HG02973 (cell line): ENCODE measurements at regions not wholly inside any gene's neighbourhood (a gene's known extent, or its start where the extent isn't known, plus 50 kb on each side); places are given as distances from the start of the nearest gene placed in this dataset.

ENCODE experiments used
- ATAC-seq: cut with Tn5 transposase; IDR thresholded peaks from one replicate; pipeline ENCODE4 v1.9.1; 2021; ENCODE audit warnings: moderate library complexity; ENCODE audit not compliant: unreplicated experiment

DNA sequence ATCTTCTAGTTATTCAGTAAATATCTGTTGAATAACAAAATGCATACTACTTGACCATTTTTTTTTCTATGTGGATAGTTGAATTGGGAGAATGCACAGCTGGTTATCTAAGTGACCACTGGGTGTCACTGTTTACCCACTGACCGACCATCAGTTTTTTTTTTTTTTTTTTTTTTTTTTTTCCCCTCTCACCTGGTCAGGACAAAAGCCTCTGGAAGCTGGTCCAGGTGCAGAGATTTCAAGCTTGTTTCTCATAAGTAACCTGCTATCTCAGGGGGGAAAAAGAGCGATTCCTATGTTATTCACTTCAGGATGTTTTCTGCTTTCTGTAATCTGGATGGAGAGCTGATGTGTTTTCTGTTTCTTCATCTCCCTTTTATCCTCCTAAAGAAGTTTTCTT is 256.0 kb downstream of the DCDC2C start:
- ATAC-seq, result no peak

GRCh38 chr2:3960106-3960505 is 256.7 kb downstream of the DCDC2C start:
- ATAC-seq, result no peak

- ATAC-seq, result no peak
Observed at GRCh38 chr2:3962719-3963118, 259.3 kb downstream of the DCDC2C start.

DNA sequence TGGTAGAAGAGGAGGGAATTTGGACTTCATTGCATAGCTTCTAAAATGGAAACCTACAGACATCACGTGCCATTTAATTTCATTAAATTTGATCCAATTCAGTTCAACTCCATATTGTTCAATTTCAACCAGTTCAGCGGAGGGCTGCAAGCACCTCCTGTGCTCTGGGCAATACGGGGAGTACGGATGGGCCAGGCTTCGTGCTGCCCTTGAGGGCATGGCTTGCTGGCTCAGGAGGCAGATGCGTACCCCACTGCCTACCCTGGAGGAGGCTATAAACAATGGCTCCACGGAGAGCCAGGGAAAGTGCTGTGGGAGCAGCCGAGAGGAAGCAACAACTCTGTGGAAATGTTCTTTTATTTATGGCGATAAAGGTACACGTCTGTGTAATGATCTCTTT is 261.8 kb downstream of the DCDC2C start:
- ATAC-seq, result no peak

DNA sequence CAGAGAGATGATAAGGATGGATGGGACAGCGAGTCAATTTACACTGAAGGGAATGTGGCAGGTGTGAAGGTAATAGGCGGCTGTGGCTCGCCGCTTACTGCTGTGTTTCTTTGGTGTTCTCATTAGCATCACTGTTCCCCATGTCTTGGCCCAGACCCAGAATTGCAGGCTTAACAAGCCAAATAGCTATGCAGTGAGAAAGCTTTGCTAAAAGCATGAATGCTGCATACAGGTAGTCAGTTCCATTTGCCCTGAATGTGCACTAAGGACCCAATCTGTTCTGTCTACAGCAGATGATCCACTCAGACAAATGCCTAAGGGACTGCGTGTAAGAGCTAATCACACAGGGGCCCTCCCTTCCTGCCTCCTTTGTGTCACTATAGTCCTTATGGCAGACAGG is 262.6 kb downstream of the DCDC2C start:
- no peak for ATAC-seq

DNA sequence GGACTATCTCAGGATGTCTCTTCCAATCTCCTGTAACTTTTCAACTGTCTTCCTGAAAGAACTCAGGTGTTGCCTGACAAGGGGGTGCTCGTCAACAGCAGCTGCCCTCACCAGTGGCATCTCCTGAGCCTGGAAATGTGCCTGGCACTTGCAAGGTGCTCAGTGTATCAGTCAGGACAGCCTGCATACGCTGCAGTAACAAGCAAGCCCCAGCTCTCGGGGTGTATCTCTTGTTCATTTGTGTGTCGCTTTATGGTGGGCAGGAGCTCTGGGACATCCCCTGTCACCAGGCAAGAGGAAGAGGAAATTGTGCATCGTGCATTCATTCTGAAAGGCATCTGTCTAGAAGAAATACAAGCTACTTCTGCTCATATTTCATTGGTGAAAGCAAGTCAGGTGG is 263.1 kb downstream of the DCDC2C start:
- ATAC-seq, result no peak

DNA sequence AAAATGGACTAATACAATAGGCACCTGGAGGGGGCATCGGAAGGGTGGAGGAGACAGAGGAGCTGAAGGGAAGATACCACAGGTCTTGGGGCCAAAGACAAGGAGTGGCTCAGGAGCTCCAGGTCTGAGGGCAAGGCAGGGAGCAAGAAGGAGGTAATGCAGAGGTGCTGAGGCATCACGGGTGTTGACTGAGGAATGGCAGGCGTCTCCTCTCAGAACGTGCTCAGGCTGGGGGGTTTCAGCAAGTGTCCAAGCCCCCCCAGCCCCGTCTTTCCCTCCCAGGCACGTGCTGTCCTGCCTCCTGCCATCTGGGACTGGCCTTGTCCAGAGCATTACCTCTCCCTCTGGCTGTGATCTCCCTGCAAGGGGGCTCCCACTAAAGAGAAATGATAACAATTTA is 265.4 kb downstream of the DCDC2C start:
- ATAC-seq, result no peak

- no peak for ATAC-seq
Observed at GRCh38 chr2:3970791-3971651, 267.6 kb downstream of the DCDC2C start.

DNA sequence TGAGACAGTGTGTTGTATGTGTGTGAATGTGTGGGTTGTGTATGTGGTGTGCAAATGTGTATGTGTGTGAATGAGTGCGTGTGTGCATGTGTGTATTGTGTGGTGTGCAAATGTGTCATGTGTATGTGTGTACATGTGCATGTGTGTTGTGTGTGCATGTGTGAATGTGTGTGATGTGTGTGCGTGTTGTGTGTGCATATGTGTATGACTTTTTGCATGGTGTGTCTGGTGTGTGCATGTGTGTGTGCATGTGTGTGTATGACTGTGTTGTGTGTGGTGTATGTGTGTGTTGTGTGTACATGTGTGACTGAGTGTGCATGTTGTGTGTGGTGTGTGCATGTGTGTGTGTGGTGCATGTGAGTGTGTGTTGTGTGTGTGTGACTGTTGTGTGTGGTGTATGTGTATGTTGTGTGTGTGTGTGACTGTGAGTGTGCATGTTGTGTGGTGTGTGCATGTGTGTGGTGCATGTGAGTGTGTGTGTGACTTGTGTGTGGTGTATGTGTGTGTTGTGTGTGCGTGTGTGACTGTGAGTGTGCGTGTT is 268.3 kb downstream of the DCDC2C start:
- no peak for ATAC-seq

GRCh38 chr2:3972377-3972776 is 269.0 kb downstream of the DCDC2C start:
- ATAC-seq, result no peak

GRCh38 chr2:3974765-3975164 is 271.4 kb downstream of the DCDC2C start:
- ATAC-seq, result no peak

- no peak for ATAC-seq
Observed at GRCh38 chr2:3981446-3981987, 278.1 kb downstream of the DCDC2C start.

DNA sequence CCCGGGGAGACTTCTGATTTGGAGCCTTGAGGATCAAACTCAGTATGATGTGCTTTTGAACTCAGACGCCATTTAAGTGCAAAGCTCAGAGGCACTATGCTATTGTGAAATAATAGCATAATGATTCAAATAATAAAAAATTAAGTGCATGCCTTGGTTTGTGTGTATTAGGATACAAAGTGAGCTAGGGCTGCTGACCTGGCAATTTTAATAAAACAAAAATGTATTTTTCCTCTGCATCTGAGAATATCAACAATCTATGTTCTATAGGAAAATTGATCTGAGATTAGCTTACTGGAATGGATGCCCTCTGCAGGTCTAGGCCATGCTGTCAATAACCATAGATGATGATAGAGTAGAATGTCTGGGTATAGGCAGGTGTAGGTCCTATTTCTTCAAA is 278.8 kb downstream of the DCDC2C start:
- ATAC-seq, result no peak

- ATAC-seq, result no peak
Observed at GRCh38 chr2:3986063-3986462, 282.7 kb downstream of the DCDC2C start.

- ATAC-seq, result no peak
Observed at GRCh38 chr2:3986530-3987258, 283.3 kb downstream of the DCDC2C start.

DNA sequence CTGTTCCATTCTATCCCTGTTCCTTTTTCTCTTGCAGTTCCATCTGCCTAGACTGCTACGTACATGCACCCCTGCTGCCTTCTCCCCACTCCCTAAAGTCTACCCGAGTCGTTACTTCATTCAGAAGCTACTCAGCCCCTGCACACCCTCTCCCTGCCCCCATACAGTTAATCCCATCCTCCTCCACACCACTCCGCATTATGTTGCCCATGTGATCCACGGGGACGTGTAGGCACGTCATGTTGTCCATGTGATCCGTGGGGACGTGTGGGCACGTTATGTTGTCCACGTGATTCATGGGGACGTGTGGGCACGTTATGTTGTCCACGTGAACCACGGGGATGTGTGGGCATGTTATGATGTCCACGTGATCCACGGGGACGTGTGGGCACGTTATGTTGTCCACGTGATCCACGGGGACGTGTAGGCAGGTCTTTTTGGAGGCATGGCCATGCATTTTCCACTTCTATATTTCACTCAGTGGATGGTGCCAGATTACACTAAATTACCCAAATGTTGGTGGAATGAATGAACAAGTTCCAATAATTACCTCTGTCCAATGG is 299.5 kb downstream of the DCDC2C start:
- no peak for ATAC-seq

GRCh38 chr2:4012197-4012596 is 308.8 kb downstream of the DCDC2C start:
- ATAC-seq, result no peak

DNA sequence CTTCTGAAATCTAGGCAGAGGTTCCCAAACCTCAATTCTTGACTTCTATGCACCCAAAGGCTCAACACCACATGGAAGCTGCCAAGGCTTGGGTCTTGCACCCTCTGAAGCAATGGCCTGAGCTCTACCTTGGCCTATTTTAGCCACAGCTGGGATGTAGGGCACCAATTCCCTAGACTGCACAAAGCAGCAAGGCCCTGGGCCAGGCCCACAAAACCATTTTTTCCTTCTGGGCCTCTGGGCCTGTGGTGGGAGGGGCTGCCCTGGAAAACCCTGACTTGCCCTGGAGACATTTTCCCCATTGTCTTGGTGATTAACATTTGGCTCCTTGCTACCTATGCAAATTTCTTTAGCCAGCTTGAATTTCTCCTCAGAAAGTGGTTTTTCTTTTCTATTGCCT is 315.2 kb downstream of the DCDC2C start:
- ATAC-seq, result no peak

DNA sequence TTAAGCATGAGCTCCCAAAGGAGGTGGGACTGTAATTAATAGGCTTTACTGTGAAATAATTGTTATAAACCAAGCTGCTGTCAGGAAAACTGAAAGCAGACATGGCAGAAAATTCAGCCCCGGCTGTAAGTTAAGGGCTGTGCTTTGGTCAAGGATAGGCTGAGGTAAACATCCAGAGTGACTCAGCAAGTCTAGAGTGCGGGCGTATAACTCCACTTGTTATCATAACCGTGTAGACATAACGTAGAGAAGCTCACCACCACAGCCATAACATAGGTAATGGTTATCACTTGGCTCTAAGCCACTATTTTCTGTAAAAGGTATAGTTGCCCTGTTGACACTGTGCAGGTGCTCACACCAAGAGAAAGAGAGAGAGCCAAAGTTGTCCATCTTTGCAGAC is 316.8 kb downstream of the DCDC2C start:
- no peak for ATAC-seq

GRCh38 chr2:4020649-4021048 is 317.3 kb downstream of the DCDC2C start:
- no peak for ATAC-seq

DNA sequence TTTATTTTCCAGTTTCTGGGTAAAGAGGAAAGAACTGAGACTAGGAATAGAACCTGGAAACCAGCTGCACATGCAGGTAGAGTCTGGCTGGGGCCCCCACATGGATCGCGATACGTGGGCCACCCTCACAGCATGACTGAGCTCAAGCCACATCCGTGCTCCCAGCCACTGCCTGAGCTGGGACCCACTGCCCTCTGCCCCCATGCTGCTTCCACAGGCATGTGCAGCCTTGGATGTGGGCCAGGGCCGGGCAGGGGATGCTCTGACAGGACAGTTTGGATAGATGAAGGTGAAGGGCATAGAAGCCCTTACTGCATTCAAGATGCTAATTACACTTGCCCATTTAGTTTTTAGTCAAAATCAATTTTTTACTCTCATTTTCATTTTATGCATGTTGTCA is 321.2 kb downstream of the DCDC2C start:
- ATAC-seq, result no peak

DNA sequence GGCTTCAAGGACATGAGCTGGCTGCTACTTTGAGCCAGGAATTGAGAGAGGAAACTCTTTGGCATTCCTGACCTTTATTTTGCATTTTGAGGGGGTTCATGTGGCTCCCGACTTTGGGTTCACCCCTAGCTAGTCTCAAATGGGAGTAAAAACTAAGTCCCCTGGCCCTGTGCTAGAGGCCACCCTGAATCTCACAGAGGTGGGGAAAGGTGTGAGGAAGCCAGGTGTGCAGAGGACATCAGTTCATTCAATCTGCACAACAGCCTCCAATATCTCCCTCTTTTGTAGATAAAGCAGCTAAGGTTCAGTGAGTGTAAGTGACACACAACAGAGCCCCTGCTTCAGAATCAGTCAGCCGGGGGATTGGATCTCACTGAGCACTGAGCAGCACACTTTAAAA is 325.7 kb downstream of the DCDC2C start:
- no peak for ATAC-seq
